ENCODE measurements at regions not wholly inside any gene's neighbourhood (a gene's known extent, or its start where the extent isn't known, plus 50 kb on each side); places are given as distances from the start of the nearest gene placed in this dataset.
"Not testable (repeated sequence)": the region's sequence is repeated elsewhere in the genome, so short reads cannot be mapped to it uniquely, and the experiment has no call there.

DNA sequence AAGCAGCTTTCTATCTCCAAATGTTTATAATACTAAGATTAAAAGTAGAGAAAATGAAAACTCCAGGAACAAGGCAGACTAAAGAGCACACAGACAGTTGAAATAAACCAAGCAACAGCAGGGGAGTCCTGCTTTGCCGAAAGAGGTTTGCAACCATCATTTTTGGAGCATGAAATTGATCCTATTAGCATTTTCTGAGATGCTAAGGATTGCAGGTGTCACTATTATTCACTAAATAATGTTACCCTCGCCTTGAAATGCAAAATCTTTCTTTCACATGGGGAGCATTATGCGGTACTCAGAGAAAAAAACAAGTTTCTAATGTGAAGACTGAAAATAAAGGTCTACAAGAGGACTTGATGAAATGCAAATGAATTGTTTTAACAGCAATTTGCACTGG lies 81.7 kb upstream of the DNAJC10 start:
- DNase-seq (ENCODE audit: low read depth in 4 of 4, low spot score in 1 of 4): no peak

DNA sequence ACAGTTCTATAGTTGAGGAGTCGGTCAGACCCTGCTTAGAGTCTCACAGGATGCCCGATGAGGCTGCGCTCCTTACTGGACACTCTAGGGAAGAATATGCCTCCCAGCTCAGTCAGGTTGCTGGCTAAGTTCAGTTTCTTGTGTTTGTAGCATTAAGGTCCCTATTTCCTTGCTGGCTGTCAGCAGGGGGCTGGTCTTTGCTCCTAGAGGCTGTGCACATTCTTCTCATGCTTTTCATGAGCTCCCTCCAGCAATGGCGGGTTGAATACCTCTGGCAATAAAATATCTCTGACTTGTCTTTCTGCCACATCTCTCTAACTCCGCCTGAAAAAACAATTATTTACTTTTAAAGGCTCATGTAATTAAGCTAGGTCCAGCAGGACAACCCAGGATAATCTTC lies 79.4 kb upstream of the DNAJC10 start:
- DNase-seq (ENCODE audit: low read depth in 4 of 4, low spot score in 1 of 4): no peak

DNA sequence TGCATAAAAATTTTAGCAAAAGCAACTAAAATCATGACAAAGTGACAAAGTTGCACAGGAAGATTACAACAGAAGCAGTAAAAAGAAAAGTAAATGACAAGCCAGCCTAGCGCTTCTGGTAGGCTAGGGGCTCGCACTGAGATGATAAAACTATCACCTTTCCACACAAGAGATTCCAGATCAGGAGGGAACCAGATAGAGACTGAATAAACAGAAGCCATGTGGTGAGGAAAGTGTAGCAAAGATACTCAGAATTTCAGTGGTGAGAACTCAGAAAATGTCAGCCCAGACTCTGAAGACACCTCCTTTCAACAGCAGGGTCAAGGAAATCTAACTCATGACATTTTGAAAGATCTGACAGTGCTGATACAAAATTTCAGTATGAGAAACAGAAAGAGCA lies 77.4 kb upstream of the DNAJC10 start:
- no peak for DNase-seq (ENCODE audit: low read depth in 4 of 4, low spot score in 1 of 4)

DNA sequence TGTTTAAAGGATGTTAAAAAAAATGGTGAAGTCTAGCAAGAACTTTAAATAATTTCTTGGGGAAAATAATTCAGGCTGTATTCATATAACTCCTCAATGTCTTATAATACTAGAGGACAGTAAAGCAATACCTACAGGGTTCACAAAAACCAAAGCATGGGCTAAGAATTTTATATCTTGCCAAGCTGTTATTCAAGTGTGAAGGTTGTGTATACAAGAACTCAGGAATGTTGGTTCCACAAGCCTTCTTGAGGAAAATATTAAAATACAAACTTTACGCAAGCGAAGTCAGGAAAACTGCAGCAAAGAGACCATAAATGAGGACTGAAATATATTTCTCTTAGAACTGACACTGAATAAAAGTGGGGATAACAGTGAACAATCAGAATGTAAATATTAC lies 76.1 kb upstream of the DNAJC10 start:
- no peak for DNase-seq (ENCODE audit: low read depth in 4 of 4, low spot score in 1 of 4)

DNA sequence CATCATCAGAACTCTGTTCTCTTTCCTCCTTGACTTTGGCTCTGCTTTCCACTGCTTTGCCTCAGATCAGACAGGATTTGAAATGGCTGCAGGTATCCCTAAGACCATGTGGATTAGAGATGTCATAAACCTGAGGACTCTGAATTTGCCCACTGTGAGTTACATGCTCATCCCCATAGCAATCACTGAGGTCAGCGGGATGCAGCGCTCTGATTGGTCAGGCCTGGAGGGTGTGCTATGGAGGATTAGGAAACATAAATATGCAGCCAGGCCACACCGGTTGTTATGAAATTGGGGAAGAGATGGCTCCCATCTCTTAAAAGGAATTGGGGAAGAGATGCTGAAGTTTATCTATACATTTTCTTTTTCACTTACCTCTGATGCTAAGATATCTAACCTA lies 73.7 kb upstream of the DNAJC10 start:
- peak in 1 of 4 experiments; percentile 5 for DNase-seq (ENCODE audit: low read depth in 4 of 4, low spot score in 1 of 4)

DNA sequence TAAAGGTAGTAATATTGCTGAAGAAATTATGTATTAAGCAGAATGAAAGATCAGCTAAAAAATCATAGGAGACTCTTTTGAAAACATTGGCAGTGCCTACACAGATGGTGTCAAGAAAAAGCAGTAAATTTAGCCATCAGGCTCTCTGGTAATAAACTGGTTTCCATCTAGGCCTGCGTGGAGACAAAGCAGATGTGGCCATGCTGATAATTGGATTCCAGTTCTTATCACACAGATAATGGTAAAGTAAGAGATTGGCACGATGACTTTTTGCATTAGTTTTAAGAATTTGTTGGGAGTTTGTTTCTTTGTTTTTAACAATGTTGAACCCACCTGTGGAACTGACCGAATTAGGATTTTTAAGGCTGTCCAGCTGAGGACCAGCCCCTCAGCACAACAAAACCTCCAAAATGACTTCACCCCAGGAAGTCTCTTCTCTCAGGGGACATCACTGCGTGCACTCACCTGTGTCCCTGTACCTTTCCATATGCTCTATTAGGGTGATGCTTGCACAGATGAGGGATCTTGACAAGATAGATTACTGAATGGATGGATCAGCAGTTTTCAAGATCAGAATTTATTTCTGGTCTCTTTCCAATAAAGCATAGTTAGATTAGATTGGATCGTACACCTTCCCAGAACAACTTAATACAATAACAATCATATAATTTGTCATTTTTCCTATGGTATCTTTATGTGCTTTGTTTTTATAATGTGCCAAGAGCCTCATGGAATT lies 69.1 kb upstream of the DNAJC10 start:
- DNase-seq (ENCODE audit: low read depth in 4 of 4, low spot score in 1 of 4): no peak

DNA sequence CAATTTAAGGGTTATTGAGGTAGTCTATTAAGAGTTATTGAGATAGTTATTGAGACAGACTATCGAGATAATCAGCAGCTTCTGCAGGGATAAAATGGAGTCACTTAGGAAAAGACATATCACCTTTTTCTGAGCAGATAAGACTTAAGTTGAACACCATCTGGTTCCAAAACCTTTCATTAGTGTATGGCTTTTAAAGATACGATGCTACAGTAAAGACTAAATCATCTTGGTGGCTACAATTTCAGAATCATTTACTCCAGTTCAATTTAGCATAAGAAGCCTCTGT lies 68.6 kb upstream of the DNAJC10 start:
- no peak for DNase-seq (ENCODE audit: low read depth in 4 of 4, low spot score in 1 of 4)

DNA sequence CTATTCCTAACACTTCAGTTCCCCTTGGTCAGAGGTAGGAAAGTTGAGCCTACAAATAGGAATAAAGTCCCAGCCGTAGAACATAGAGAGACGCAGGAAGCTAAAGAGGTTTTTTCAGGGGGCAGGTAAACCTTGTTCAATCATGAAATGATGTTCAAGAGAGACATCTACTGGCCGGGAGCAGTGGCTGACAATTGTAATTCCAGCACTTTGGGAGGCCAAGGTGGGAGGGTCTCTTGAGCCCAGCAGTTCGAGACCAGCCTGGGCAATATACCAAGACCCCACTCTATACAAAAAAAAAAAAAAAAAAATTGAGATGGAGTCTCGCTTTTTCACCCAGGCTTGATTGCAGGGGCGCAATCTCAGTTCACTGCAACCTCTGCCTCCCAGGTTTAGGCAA lies 66.7 kb upstream of the DNAJC10 start:
- no peak for DNase-seq (ENCODE audit: low read depth in 4 of 4, low spot score in 1 of 4)

DNA sequence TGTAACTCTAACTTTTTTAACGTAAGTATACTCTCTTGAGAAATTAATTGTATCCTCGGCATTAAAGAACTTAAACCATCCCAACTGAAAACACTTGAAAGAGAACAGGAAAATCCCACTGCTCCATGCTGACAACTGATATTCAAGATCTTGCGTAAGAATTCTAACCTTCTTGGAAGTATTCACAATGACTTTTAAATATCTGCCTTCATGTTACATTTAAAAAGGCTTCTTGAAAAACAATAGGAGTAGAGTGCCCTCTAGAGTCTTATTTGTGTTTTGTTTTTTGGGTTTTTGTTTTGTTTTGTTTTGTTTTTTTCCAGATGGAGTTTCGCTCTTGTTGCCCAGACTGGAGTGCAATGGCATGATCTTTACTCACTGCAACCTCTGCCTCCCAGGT lies 65.4 kb upstream of the DNAJC10 start:
- no peak for DNase-seq (ENCODE audit: low read depth in 4 of 4, low spot score in 1 of 4)

DNA sequence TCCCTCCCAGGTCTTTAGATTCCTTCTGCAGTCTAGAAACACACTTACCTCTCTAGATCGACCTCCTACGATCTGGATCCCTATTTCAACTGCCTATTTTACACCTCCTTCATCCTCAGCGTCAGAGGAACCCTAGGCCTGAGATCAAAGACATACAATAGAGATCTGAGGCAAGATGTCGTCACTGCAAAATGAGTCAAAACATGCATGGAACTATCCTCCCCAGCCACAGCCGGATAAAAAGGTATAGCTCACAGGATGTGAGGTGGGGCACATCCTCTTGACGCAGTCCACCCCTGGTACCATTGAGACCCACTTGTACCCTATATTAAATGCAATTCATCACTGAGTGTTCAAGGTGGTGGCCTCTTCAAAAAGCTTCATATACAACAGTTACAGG lies 63.7 kb upstream of the DNAJC10 start:
- peak in 1 of 4 experiments; percentile 2 for DNase-seq (ENCODE audit: low read depth in 4 of 4, low spot score in 1 of 4)

DNA sequence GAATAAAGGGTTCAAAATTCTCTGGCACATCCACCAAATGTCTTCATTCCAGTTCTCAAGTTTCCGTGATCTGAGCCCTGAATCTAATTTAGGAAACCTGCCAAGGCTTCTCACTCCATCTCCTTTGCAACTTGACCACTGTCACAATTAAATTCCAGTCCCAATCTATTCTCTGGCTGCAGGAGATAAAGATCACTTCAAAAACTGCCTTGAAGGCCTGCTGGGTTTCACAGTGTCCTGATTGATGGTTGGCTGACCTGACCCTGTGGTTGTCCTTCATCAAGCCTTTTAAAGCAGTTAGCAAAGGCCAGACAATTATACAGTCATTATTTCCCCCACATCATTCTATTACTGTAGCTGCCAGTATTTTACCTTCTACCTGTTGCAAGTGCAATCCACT lies 60.3 kb upstream of the DNAJC10 start:
- no peak for DNase-seq (ENCODE audit: low read depth in 4 of 4, low spot score in 1 of 4)

DNA sequence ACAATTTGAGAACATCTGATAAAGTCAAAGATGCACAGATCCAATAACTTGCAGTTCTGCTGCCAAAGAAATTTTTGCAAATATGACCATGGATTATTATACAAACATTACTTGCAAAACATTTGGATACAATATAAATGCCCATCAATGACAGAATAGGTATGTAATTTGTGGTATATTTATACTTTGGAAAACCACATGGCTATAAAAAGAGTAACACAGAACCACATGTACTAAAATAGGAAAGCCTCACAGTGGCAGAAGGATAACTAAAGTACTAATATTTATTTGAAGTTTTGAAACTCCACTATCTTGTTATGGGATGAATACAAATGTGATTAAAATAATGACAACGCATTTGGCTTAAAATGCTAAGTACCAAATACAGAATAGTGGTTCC lies 51.8 kb upstream of the DNAJC10 start:
- no peak for DNase-seq (ENCODE audit: low read depth in 4 of 4, low spot score in 1 of 4)

DNA sequence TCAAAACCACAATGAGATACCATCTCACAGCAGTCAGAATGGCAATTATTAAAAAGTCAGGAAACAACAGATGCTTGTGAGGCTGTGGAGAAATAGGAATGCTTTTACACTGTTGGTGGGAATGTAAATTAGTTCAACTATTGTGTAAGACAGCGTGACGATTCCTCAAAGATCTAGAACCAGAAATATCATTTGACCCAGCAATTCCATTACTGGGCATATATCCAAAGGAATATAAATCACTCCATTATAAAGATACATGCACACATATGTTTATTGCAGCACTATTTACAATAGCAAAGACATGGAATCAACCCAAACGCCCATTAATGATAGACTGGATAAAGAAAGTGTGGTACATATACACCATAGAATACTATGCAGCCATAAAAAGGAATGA lies 50.6 kb upstream of the DNAJC10 start:
- not testable (repeated sequence) for DNase-seq (ENCODE audit: low read depth in 4 of 4, low spot score in 1 of 4)

Measured in stimulated activated CD4-positive, alpha-beta T cell treated with anti-CD3 and anti-CD28 coated beads, Interleukin-1b, Interleukin-23, amount 100 ng/mL, for 24 hours (primary cell).